ENCODE measurements at regions not wholly inside any gene's neighbourhood (a gene's known extent, or its start where the extent isn't known, plus 50 kb on each side); places are given as distances from the start of the nearest gene placed in this dataset.

- Histone ChIP-seq H3K4me3 (no peak overlapping the region), H3K27ac (no peak overlapping the region), H3K4me1 (no peaks in the 10 kb centered on the region), H3K27me3 (no peaks in the 10 kb centered on the region), H3K9me3 (no peaks in the 10 kb centered on the region), H3K36me3 (no peaks in the 10 kb centered on the region)
- no peak for TF ChIP-seq CTCF (IDR thresholded peaks at IDR 0.05)
- no peak for TF ChIP-seq POLR2A (IDR thresholded peaks at IDR 0.05)
- TF ChIP-seq POLR2AphosphoS5 (IDR thresholded peaks at IDR 0.05) = no peak
- WGBS = 85% methylated on average over 2 of the region's 2 CpGs
- no peak for DNase-seq (ENCODE audit: low spot score in 2 of 2)
Observed at GRCh38 chr4:178309890-178310289, 867.7 kb upstream of the AGA start.

GRCh38 chr4:178311997-178312396 is 869.8 kb upstream of the AGA start:
- TF ChIP-seq EP300 (IDR thresholded peaks at IDR 0.05) (no peak), CTCF (IDR thresholded peaks at IDR 0.05) (no peak), POLR2AphosphoS5 (IDR thresholded peaks at IDR 0.05) (no peak), POLR2A (IDR thresholded peaks at IDR 0.05) (no peak)
- WGBS = 37% methylated on average over 2 of the region's 2 CpGs
- no peaks in the 10 kb centered on the region for H3K27me3 ChIP-seq
- DNase-seq (ENCODE audit: low spot score in 2 of 2) = no peak
- H3K27ac ChIP-seq = no peak overlapping the region
- H3K36me3 ChIP-seq = no peaks in the 10 kb centered on the region
- no peaks in the 10 kb centered on the region for H3K9me3 ChIP-seq
- H3K4me1 ChIP-seq = no peaks in the 10 kb centered on the region
- H3K4me3 ChIP-seq = no peak overlapping the region

- Histone ChIP-seq H3K27ac (no peak overlapping the region), H3K27me3 (no peaks in the 10 kb centered on the region), H3K4me3 (no peak overlapping the region), H3K36me3 (no peaks in the 10 kb centered on the region), H3K9me3 (no peaks in the 10 kb centered on the region), H3K4me1 (no peaks in the 10 kb centered on the region)
- no peak for DNase-seq (ENCODE audit: low spot score in 2 of 2)
- WGBS = 86% methylated on average over 3 of the region's 3 CpGs
- TF ChIP-seq POLR2A (IDR thresholded peaks at IDR 0.05) (no peak), CTCF (IDR thresholded peaks at IDR 0.05) (no peak), EP300 (IDR thresholded peaks at IDR 0.05) (no peak), POLR2AphosphoS5 (IDR thresholded peaks at IDR 0.05) (no peak)
Observed at GRCh38 chr4:178314287-178314686, 872.0 kb upstream of the AGA start.

GRCh38 chr4:178316211-178316610 is 874.0 kb upstream of the AGA start:
- no peaks in the 10 kb centered on the region for H3K27me3 ChIP-seq
- no peaks in the 10 kb centered on the region for H3K4me1 ChIP-seq
- WGBS = 53% methylated on average over 2 of the region's 2 CpGs
- no peak for DNase-seq (ENCODE audit: low spot score in 2 of 2)
- H3K9me3 ChIP-seq = peaks cover 10% of the 10 kb centered on the region
- H3K4me3 ChIP-seq = no peak overlapping the region
- H3K36me3 ChIP-seq = no peaks in the 10 kb centered on the region
- TF ChIP-seq CTCF (IDR thresholded peaks at IDR 0.05) = no peak
- H3K27ac ChIP-seq = no peak overlapping the region

- no peak overlapping the region for H3K27ac ChIP-seq
- no peaks in the 10 kb centered on the region for H3K4me1 ChIP-seq
- TF ChIP-seq CTCF (IDR thresholded peaks at IDR 0.05) (no peak), POLR2A (IDR thresholded peaks at IDR 0.05) (no peak), POLR2AphosphoS5 (IDR thresholded peaks at IDR 0.05) (no peak), EP300 (IDR thresholded peaks at IDR 0.05) (no peak)
- DNase-seq (ENCODE audit: low spot score in 2 of 2) = no peak
- H3K36me3 ChIP-seq = no peaks in the 10 kb centered on the region
- peaks cover 10% of the 10 kb centered on the region for H3K9me3 ChIP-seq
- no peak overlapping the region for H3K4me3 ChIP-seq
- WGBS = 97% methylated on average over 1 of the region's 1 CpG
- no peaks in the 10 kb centered on the region for H3K27me3 ChIP-seq
Observed at GRCh38 chr4:178320003-178320402, 877.8 kb upstream of the AGA start.
